ENCODE measurements at regions not wholly inside any gene's neighbourhood (a gene's known extent, or its start where the extent isn't known, plus 50 kb on each side); places are given as distances from the start of the nearest gene placed in this dataset.

DNA sequence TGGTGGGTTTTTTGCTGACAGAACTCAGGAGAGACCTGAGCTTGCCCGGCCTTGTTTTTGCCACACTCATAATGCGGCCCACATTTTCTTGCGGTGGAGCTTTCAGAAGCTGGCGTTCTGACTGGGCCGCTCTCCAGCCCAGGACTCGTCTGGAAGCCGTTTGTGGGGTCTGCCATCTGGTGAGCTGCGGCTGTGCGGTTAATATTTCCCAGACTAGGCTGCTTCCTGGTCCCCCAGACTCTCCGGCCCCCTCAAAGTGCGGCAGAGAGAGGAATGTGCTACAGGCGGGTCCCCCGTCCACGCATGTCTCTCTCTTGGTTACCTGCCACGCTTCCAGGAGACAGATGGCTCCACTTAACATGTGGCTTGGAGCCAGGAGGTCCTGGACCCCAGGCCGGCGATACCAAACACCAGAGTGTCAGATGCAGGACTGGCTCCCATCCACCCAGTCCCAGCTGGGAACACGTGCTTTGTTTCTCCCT is 128.9 kb upstream of the PMEPA1 start:
- no peak for DNase-seq

DNA sequence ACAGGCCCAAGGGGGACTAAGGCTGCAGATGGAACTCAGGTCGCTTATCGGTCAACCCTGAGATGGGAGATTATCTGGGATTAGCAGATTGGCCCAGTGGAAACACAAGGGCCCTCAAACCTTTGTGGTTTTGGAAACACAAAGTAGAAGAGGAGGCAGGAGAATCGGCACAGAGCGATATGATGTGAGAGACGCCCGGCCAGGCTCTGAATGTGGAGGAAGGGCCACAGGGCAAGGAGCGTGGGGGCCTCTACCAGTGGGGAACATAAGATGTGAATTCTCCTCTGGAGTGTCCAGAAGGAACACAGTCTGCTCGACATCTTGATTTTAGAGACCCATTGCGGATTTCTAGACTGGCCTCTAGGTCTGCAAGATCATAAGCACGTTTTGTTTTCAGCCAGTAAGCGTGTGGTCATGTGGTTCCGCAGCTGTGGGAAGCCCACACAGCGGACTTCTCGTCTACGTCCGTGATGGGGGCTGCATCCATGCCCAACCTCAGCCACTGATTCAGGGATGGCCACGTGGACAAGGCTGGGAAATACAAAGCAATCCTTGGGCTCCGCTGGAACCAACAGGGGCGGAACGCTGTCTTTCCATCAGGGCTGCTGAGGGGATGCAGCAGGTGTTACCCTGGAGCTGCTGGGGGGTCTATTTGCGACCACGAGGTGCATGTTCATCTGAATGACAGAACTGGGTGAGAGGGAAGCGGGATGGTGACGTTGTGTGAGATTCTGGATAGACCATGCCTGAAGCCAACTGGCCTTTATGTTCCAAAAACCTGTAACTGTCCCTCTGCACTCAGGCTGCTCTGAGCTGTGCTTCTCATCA is 127.6 kb upstream of the PMEPA1 start:
- DNase-seq, result no peak

DNA sequence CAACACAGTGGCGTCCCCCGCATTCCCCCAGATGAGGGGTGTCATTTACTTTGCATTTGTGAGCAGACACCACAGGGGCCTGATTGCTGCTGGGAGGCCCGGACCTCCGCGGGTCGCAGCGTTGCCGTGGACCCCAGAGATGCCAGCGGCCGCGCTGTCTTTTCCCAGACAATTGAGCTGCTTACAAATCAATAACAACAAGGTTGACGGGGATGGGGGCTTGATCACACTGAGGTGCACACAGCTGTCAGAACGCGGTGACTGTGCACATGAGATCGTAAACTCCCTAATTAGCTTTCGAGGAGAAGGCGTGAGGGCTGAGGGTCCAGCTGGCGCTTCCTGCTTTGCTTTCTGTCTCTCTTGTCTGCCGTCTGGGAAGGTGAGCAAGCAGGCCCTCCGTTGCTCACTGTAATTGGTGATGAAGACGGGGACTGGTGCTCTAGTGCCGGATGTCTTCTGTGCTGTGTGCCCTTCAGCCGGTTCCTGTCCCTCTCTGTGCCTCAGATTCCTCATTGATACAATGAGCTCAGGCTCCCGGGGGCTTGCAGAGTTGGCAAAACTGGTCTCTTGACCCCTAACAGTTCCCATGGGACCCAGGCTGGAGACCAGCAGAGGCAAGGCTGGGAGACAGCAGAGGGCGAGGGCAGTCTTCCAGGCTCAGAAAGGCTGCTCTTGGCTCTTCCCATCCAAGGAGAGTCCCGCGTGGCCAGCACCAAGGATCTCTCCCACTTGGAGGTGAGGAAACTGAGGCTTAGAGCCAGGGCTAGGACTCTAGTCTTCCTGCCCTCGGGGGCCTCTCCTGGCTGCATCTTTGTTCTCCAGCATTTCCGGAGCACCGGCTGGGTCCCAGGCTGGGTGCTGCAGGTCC is 126.0 kb upstream of the PMEPA1 start:
- no peak for DNase-seq

DNA sequence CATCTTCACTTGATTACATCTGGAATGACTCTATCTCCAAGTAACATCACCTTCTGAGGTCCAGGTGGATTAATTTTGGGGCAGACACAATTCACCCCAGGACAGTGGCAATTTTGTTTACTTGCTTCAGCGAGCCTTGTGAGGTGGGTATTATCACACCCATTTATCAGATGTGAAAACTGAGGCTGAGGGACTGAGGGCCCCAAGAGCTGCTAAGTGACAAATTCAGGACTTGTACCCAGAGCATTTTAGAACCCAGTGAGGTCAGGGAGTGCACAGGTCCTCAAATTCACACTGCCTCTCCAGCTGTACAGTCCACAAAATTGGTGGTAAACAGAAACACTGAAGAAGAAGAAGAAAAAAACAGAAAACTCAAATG is 125.2 kb upstream of the PMEPA1 start:
- DNase-seq, result no peak

DNA sequence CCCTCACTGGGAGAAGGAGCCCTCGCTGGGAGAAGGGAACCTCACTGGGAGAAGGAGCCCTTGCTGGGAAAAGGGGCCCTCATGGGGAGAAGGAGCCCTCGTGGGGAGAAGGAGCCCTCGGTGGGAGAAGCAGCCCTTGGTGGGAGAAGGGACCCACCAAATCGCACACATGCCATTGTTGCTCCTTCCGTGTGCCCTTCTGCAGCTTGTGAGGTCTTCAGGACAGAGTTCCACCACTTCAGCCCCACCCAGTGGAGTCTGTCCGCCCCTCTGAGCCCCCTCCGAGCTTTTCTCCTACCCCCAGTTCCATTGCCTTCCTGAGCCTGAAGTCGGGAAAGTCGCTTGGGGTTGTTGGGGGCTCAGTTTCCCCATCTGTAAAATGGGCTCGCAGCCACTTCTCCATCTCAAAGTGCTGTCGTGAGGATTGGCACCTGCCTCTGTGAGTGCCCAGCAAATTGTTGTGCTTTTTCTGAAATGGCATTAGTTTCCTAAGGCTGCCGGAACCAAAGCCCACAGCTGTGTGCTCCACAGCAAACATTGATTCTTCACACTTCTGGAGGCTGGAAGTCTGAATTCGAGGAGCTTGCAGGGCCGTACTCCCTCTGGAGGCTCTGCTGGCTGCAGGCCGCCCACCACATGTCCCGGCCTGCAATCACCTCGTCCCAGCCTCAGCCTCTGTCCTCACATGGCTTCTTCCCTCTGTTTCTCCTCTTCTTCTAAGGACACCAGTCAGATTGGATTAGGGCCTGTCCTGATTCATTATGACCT is 124.7 kb upstream of the PMEPA1 start:
- DNase-seq, result no peak

DNA sequence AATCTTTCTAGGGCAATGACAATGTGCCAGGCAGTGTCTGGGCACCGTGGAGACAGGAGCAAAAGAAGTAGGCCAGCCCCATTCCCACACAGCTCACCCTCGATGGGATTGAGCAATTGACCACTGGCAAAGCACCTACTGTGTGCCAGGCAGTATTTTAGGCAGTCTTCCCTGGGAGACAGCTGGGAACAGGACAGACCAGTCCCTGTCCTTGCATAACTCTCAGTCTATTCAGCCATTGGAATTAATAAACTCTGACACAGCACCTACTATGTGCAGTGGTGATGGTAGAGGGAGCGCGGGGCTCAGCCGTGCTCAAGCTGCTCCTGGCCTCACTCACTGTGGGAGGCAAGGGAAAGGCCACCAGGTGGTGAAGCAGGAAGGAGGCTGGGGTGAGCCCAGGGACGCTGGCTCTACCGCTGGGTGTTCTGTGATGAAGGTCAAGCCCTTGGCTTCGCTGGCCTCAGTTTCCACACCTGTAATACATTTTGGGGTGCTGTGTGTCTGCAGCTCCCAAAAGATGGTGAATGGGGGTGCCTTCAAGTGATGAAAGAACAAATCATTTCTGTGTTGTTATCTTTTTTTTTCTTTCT is 122.3 kb upstream of the PMEPA1 start:
- DNase-seq, result no peak

DNA sequence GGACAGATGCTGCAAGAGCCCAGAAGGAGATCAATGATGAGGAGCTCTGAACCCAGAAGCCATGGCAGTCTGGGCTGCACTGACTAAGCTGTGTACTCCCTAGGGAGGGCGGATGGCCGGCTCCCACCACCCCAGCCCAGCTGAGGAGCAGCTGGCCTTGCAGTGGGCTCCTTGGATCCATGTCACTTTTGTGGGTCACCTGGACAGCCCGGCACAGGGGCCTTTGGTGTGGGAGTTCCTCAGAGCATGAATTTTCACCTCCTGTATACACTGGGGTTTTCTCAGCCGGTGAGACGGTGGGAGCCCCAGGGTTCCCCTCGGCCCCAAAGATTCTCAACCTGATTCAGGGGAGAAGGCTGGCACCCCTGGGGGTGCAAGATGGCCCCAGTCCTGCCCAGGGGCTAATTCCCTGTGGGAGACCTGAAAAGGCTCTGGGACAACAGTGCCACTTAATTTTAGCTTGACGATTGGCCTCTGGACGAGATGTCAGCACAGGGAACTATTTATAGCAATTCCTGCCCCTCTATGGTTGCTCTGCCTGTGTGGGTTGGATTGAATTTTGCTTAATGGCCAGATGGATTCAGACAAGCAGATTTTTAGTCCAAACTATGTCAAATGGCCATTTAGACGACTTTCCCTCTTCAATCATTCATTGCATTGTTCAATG is 121.6 kb upstream of the PMEPA1 start:
- no peak for DNase-seq

DNA sequence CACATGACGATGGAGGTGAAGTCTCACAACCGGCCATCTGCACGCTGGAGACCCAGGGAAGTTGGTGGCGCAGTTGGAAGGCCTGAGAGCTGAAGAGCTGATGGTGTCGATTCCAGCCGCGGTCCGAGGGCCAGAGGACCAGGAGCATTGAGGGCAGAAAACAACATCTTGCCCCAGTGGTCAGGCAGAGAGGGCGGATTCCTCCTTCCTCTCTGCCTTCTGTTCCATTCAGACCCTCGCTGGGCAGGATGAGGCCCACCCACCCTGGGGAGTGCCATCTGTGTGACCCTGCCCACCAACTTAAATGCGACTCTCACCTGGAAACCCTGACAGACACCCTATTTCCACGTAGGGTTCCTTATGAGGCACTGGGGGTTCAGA is 120.7 kb upstream of the PMEPA1 start:
- no peak for DNase-seq

DNA sequence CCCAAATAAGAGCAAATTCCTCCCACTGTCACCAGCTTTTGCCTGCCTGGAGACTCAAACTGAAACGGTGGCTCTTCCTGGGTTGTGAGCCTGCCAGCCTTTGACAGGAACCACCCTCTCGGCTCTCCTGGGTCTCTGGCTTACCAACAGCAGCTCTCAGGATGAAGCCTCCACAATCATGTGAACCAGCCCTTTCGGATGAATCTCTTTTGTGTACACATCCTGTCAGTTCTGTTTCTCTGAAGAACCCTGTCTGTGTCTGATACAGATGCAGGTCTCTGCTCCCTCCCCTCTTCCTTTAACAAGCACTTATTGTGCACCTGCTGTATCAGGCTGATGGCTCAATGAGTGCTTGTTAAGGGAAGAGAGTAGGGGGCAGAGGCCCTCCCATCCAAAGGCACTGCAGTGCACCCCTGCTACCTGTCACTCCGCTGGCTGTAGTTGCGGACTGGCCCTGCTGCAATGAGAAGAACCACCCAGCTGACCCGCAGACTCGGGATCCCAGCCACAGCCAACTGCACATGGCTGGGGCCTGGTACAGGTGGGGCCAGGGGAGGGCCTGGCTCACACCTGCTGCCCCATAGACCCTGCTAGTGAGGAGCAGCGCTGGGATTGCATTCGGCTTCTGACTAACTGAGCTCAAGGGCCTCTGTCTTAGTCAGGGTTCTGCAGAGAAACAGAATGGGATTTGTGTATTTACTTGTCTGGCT is 120.1 kb upstream of the PMEPA1 start:
- DNase-seq, result no peak

DNA sequence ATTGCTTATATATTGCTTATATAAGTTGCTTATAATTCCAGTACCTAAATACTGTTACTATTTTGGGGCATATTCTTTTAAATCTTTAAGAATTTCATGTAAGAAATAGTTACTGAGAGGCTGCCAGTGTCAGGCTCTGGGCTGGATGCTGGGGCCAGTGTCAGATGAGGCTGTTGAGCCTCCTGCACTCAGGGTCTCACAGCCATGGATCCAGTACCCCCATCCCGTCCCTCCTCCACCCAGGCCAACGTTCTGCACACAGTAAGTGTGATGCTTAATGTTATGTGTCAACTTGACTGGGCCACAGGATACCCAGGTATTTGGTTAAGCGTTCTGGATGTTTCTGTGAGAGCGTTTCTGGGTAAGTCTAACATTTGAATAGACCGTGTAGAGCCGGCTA is 119.5 kb upstream of the PMEPA1 start:
- no peak for DNase-seq

DNA sequence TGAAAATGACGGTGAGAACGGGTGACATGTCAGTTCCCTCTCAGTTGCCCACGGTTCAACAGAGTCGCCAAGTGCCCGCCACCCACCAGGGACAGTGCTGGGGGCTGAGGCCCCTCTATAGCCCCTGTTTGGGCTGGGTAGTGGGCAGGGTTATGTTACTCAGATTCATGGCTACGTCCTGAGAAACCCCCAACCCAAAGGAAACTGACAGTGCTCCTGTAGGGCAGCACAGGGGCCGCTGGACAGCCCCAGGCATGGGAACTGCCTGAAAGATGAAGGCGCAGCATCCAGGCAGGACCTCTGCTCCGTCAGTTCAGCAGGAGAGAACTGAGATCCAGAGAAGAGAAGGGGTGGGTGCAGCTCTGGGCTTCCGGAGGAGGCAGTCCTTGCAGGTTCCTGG is 118.9 kb upstream of the PMEPA1 start:
- no peak for DNase-seq

DNA sequence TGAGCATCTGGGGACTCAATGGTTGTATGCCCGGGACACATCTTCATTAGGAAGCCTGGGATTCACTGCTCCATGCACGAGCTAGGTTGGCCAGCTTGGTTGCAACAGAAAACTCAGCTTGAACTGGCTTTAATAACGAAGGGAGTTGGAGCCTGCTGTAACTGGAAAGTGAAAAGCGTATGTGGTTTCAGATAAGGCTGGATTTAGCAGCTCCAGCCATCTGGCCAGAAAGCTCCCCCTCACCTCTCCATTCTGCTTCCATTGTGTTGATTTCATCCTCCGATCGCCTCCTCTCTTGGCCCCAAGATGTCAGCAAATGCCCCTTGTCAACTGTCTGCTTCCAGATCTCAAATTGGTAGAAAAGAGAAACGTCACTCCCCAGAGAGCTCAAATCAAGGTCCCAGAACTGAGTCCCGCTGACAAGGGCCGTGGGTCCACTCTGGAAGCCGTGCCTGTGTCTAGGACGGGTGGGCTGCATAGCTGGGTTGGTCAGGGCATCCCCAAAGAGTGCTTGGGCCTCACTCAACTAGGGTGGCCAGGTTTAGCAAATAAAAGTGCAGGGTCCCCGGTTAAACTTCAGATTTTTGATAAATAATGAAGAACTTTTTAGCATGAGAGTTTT is 117.0 kb upstream of the PMEPA1 start:
- no peak for DNase-seq

DNA sequence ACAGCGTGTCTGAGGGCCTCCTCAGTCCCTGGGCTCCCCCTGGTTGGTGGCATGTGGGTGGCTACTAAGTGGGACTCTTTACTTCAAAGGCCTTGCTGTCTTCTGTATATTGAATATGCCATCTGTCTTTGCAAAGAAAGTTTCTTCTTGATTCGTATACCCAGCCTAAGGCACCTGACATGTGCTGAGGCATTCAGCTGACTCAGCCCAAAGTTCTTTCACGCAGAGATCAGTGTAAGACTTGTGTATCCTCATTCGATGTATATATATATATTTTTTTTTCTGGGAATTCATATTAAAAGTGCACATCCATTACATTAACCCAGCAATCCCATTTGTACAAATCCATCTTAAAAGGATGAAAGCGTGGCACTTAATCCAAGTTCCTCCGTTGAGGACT is 115.1 kb upstream of the PMEPA1 start:
- no peak for DNase-seq

DNA sequence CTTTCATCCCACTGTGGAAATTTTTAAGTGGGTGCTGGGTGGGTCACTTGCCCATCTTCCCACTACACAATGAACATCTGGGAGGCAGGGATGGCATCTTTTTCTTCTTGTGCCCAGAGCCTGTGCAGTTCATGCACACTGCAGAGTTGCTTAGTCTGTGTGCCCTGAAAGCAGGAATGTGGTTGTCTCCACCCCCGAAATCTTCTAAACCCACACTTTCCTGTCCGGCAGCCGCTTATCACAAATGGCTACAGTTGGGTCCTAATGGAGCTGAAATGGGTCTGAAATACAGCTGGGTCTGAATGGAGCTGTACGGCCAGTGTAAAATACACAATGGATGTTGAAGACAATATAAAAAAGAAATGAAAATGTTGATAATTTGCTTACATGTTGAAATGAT is 112.1 kb upstream of the PMEPA1 start:
- no peak for DNase-seq

DNA sequence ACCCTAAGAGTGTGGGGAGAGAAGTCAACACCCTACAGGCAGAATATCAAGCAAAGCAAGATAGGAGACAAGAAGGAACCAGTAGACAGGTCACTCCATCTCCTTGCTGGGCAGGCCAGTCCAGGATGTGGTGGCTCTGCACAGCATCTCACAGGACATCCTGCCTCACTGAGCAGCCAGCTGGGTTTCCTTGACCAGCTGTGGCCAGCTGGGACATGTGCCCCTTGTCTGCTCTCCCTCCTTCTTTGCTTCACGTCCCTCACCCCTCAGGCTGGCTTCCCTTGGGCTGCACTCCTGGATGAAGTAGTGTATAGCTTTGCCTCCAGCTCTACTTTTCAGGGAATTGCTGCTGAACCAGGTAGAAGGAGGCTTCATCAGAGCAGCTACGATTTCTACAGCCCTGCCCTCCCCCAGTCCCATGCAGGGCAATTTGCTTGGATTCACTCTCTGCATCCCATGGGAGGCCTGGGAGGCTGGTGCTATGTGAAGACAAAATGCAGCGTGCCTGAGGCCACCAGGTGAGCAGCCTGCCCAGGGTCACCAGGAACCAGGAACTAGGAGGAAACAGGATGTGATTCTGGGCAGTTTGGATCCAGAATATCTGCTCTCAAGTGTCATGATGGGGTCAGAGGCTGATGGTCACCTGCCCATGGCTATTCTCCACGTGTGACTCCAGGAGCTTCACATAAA is 110.0 kb upstream of the PMEPA1 start:
- no peak for DNase-seq

DNA sequence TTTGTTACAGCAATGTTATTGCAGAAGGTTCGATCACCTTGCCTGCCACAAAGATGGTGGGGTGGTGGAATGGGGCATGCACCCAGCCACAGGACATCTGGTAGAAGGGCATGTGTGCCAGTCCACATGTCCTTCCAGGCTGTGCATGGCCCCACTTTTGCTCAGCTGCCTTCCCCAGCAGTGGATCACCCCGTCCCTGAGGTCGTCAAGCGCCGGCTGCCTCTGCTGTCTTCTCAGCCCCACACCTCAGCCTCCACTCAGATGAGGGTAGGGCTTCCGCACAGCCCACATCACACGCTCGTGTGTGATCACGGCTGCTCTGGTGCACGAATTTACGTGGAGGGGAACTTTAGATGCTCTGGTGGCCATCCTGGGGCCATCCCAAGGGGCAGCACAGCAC is 109.5 kb upstream of the PMEPA1 start:
- no peak for DNase-seq

DNA sequence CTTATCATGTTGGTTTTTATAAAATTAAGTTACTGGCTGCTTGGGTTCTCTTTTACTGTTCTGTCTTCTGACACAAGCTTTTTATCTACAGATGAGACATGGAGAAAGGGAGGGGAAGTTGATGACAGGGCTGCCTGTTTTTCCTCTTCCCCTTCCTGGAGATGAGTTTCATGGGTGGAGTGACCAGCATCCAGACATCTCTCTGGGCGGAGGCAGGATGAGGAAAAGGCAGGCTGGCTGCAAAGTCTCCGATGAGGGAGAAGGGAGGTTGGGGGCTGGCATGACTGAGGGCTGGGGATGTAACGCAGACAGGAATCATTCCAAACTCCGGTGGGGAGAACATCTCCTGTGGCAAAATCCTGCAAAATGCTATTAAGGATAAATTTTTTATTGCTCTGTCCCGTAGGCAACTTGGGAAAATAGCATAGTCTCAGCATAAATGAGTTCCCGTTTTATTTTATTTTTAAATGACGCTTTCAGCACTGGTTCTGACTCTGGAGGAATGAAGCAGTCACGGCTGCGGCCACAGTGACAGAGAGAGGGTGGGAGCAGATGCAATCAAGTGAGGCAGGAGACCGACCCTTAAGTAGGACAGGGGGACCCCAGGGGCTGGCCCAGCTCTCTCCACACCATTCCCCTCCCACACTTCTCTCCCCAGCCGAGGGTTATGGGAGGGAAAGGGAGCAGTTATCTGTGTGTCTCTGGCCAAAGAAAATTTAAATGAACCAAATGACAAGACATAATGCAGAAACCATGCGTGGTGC is 108.8 kb upstream of the PMEPA1 start:
- DNase-seq, result no peak

DNA sequence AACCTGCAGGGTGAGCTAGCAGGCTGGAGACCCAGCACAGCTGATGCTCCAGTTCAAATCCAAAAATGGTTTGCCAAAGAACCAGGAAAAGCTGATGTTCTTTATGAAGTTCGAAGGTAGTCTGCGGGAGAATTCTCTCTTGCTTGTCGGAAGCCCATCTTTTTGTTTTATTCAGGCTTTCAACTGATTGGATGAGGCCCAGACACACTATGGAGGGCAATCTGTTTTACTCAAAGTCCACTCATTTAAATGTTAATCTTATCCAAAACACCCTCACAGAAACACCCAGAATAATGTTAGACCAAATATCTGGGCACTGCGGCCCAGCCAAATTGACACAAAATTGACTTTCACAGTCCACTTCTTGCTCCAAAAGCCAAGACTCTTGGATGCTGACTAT is 105.6 kb upstream of the PMEPA1 start:
- DNase-seq, result no peak

DNA sequence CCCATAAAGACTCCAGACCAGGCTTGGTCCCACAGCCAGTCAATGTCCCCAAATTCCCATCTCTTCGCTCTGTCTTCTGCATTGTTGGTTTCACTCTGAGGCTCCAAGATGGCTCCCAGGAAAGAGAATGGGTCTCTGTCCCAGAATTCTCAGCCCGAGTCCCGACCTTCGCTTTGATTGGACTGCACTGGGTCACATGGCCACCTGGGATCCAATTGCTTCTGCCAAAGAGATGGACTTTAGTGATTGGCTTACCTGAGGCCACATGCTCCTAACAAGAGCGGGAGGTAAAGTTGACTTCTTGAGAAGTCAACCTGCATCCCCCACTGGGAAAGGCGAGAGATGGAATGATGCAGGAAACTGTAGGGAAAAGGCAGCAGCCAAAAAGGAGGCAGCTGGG is 104.7 kb upstream of the PMEPA1 start:
- DNase-seq, result no peak

Data from activated CD4-positive, CD25-positive, alpha-beta regulatory T cell treated with anti-CD3 and anti-CD28 coated beads, Interleukin-2, amount 50 U/mL, for 72 hours (primary cell).